ENCODE measurements at regions not wholly inside any gene's neighbourhood (a gene's known extent, or its start where the extent isn't known, plus 50 kb on each side); places are given as distances from the start of the nearest gene placed in this dataset.

DNA sequence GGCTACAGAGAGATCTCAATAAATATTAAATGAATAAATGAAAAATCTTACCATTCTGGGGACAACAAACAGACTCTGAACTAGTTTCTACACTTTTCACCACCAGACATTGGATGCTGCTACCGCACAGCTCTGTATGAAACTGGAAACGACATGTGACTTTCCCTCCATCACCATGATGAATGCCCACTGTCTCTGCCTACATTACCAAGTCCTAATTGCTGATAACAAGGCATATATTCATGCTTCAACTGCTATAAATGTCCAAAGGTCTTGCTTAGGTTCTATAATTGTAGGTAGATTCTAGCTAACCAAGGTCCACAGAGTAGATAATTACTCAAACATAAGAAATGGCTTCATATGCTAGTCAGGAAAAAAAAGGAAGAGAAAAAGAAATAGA is 399.4 kb upstream of the ADGRL3 start:
- H3K9me3 ChIP-seq = no peaks in the 10 kb centered on the region
- intact Hi-C loops (cut with DNase I) = no loop called here
- no peaks in the 10 kb centered on the region for H3K27me3 ChIP-seq
- no peak overlapping the region for H3K4me3 ChIP-seq
- no peak for DNase-seq (ENCODE audit: extremely low spot score)
- 91% methylated on average over 2 of the region's 2 CpGs for WGBS
- no peaks in the 10 kb centered on the region for H3K36me3 ChIP-seq
- no peak for TF ChIP-seq POLR2A (IDR thresholded peaks at IDR 0.05; ENCODE audit: low read depth)
- H3K4me1 ChIP-seq = no peaks in the 10 kb centered on the region
- no peak overlapping the region for H3K27ac ChIP-seq (replicated peaks in 1 of 4)

DNA sequence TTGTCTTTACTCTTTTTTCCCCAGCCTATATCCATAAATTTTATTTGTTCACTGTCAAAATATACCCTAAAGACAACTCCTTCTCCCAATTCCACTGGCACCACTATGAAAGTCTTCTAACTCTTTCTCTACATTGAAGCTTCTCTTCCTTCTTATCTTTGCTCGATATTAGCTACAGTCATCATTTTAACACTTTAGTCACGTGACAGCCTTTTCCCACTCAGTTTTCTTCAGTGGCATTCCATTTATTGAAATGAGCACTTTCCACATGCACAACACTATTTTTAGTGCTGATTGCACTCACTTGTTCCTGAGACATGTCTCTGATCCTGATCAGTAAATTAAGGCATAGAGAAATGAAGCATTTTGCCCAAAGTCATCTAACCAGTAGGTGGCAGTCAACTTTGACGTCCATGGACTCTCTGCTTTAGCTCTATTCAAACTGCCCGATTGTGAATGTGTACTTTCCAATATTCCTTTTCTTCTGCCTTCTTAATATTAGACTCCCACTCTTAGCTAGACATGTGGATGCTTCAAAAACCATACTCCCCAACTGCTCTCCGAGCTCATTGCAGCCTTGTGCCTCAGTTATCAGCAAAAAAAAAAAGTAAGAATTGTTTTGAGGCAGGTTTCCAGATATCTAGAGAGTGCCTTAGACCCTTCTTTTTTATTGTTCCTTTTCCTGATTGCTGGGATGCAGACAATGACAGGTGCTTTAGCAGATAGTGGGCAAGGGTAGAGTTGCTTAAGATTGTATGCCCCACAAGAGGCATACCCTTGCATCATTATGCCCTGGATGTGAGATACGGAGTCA is 394.4 kb upstream of the ADGRL3 start:
- no peak for TF ChIP-seq EP300 (IDR thresholded peaks at IDR 0.05)
- peak in 2 of 3 experiments; percentile 28 to 37 for TF ChIP-seq CTCF (IDR thresholded peaks at IDR 0.05)
- no peaks in the 10 kb centered on the region for H3K27me3 ChIP-seq
- no peaks in the 10 kb centered on the region for H3K4me1 ChIP-seq
- H3K36me3 ChIP-seq = no peaks in the 10 kb centered on the region
- intact Hi-C loops (cut with DNase I) = no loop called here
- no peak overlapping the region for H3K27ac ChIP-seq (replicated peaks in 1 of 4)
- no peaks in the 10 kb centered on the region for H3K9me3 ChIP-seq
- no peak for DNase-seq (ENCODE audit: extremely low spot score)
- WGBS = 53% methylated on average over 6 of the region's 6 CpGs
- no peak overlapping the region for H3K4me3 ChIP-seq

GRCh38 chr4:60808726-60809485 is 391.2 kb upstream of the ADGRL3 start:
- intact Hi-C loops (cut with DNase I) = no loop called here
- DNase-seq (ENCODE audit: extremely low spot score) = no peak

GRCh38 chr4:60809486-60809800 is 390.7 kb upstream of the ADGRL3 start:
- no peaks in the 10 kb centered on the region for H3K36me3 ChIP-seq
- H3K4me3 ChIP-seq = no peak overlapping the region
- H3K27me3 ChIP-seq = no peaks in the 10 kb centered on the region
- no peak for TF ChIP-seq POLR2AphosphoS5 (IDR thresholded peaks at IDR 0.05)
- TF ChIP-seq POLR2A (IDR thresholded peaks at IDR 0.05; ENCODE audit: low read depth) = no peak
- TF ChIP-seq CTCF (IDR thresholded peaks at IDR 0.05) = no peak
- TF ChIP-seq EP300 (IDR thresholded peaks at IDR 0.05) = no peak
- H3K4me1 ChIP-seq = no peaks in the 10 kb centered on the region
- H3K9me3 ChIP-seq = no peaks in the 10 kb centered on the region
- H3K27ac ChIP-seq (replicated peaks in 1 of 4) = no peak overlapping the region
- 88% methylated on average over 1 of the region's 1 CpG for WGBS
- intact Hi-C loops (cut with DNase I) = no loop called here
- no peak for DNase-seq (ENCODE audit: extremely low spot score)

More at GRCh38 chr4:60808726-60809485, 391.2 kb upstream of the ADGRL3 start:
- H3K27ac ChIP-seq (replicated peaks in 1 of 4) = no peak overlapping the region
- no peaks in the 10 kb centered on the region for H3K36me3 ChIP-seq
- no peaks in the 10 kb centered on the region for H3K27me3 ChIP-seq
- no peak overlapping the region for H3K4me3 ChIP-seq
- H3K4me1 ChIP-seq = no peaks in the 10 kb centered on the region
- H3K9me3 ChIP-seq = no peaks in the 10 kb centered on the region
- 73% methylated on average over 1 of the region's 1 CpG for WGBS
- TF ChIP-seq POLR2A (IDR thresholded peaks at IDR 0.05; ENCODE audit: low read depth) = no peak
- no peak for TF ChIP-seq EP300 (IDR thresholded peaks at IDR 0.05)
- no peak for TF ChIP-seq CTCF (IDR thresholded peaks at IDR 0.05)
- TF ChIP-seq POLR2AphosphoS5 (IDR thresholded peaks at IDR 0.05) = no peak

DNA sequence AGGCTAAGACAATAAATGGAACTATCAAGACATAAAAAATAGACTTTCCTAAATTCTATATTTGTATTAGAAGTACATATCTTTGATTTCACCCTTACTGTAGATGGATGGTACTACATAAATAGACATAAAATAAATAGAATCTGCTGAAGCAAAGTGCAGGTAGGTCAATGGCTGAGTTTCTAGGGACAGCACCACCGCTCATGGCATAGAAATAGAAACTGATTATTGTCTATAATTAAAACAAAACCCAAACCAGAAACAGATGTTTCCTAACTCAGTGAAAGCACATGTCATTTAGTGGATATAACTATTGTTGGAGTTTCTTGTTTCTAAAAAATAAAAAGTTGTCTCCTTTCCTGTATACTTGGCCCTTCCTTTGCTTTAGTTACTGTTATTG is 387.3 kb upstream of the ADGRL3 start:
- 35% methylated on average over 1 of the region's 1 CpG for WGBS
- Histone ChIP-seq H3K27ac (replicated peaks in 1 of 4) (no peak overlapping the region), H3K4me3 (no peak overlapping the region), H3K9me3 (no peaks in the 10 kb centered on the region), H3K27me3 (no peaks in the 10 kb centered on the region), H3K4me1 (no peaks in the 10 kb centered on the region), H3K36me3 (no peaks in the 10 kb centered on the region)
- no peak for DNase-seq (ENCODE audit: extremely low spot score)
- intact Hi-C loops (cut with DNase I) = no loop called here
- no peak for TF ChIP-seq EP300 (IDR thresholded peaks at IDR 0.05)
